Mesenchymal stem cell (in vitro differentiated cells and primary cell): ENCODE measurements at regions not wholly inside any gene's neighbourhood (a gene's known extent, or its start where the extent isn't known, plus 50 kb on each side); places are given as distances from the start of the nearest gene placed in this dataset.
A peak's percentile ranks its signal among the peaks of the same experiment; 100 is the strongest.

Source experiments
- DNase-seq: peaks from one replicate; pipeline ENCODE4 v3.0.0-alpha.2; 2013
- H2AFZ ChIP-seq: one replicate; pipeline ENCODE4 v1.6.1; 2013; ENCODE audit warnings: low read depth, mild to moderate bottlenecking, control low read depth, inconsistent platforms, low read length, moderate library complexity
- H2AK5ac ChIP-seq: 2 replicates; pipeline ENCODE4 v1.6.1; 2013; ENCODE audit warnings: low read length, moderate library complexity, mild to moderate bottlenecking, inconsistent platforms; ENCODE audit not compliant: severe bottlenecking
- H2BK120ac ChIP-seq: one replicate; pipeline ENCODE4 v1.6.1; 2013; ENCODE audit warnings: low read depth, mild to moderate bottlenecking, inconsistent platforms, low read length, moderate library complexity
- H2BK12ac ChIP-seq, 2 experiments: one replicate each; pipeline ENCODE4 v1.6.1; 2013; ENCODE audit warnings: inconsistent platforms in 2 of 2, low read length in 2 of 2, mild to moderate bottlenecking in 2 of 2, moderate library complexity in 2 of 2, control low read depth in 1 of 2
- H2BK15ac ChIP-seq: one replicate; pipeline ENCODE4 v1.6.1; 2013; ENCODE audit warnings: mild to moderate bottlenecking, low read depth, inconsistent platforms; ENCODE audit not compliant: poor library complexity, severe bottlenecking
- H2BK5ac ChIP-seq: 2 replicates; pipeline ENCODE4 v1.6.1; 2013; ENCODE audit warnings: low read depth, mild to moderate bottlenecking, low read length, control low read depth, inconsistent platforms; ENCODE audit not compliant: poor library complexity, severe bottlenecking
- H3K14ac ChIP-seq, 2 experiments: one replicate each; pipeline ENCODE4 v1.6.1; 2013; ENCODE audit warnings: inconsistent platforms in 2 of 2, low read length in 2 of 2, control low read depth in 1 of 2, mild to moderate bottlenecking in 1 of 2, moderate library complexity in 1 of 2
- H3K18ac ChIP-seq, 2 experiments: one replicate each; pipeline ENCODE4 v1.6.1; 2013; ENCODE audit warnings: inconsistent platforms in 2 of 2, low read length in 2 of 2, control low read depth in 1 of 2, low read depth in 1 of 2, mild to moderate bottlenecking in 1 of 2
- H3K23ac ChIP-seq, 2 experiments: one replicate each; pipeline ENCODE4 v1.6.1; 2013; ENCODE audit warnings: inconsistent platforms in 2 of 2, low read length in 2 of 2, mild to moderate bottlenecking in 2 of 2, moderate library complexity in 2 of 2, control low read depth in 1 of 2
- H3K27ac ChIP-seq: 2 replicates; pipeline ENCODE4 v1.5.1; 2013; ENCODE audit warnings: mild to moderate bottlenecking, moderate library complexity, low read length, control low read depth, inconsistent platforms; ENCODE audit not compliant: poor library complexity, severe bottlenecking
- H3K27me3 ChIP-seq, 2 experiments: 2 replicates each; pipeline versions ENCODE4 v1.6.1 to v1.7.0; 2013; ENCODE audit warnings: low read length in 2 of 2, mild to moderate bottlenecking in 2 of 2, moderate library complexity in 2 of 2, control low read depth in 1 of 2, inconsistent platforms in 1 of 2; ENCODE audit not compliant: control insufficient read depth in 1 of 2, insufficient read depth in 1 of 2
- H3K36me3 ChIP-seq, 2 experiments: 2 replicates each; pipeline versions ENCODE4 v1.6.1 to v1.7.0; 2013; ENCODE audit warnings: low read length in 2 of 2, control low read depth in 1 of 2, inconsistent platforms in 1 of 2, low read depth in 1 of 2, mild to moderate bottlenecking in 1 of 2; ENCODE audit not compliant: insufficient read depth in 2 of 2, control insufficient read depth in 1 of 2
- H3K4ac ChIP-seq, 2 experiments: one replicate each; pipeline ENCODE4 v1.6.1; 2013; ENCODE audit warnings: inconsistent platforms in 2 of 2, low read length in 2 of 2, mild to moderate bottlenecking in 2 of 2, moderate library complexity in 2 of 2, control low read depth in 1 of 2, low read depth in 1 of 2
- H3K4me1 ChIP-seq: 2 replicates; pipeline ENCODE4 v1.6.1; 2013; ENCODE audit warnings: low read depth, low read length, control low read depth; ENCODE audit not compliant: control insufficient read depth, insufficient read depth
- H3K4me2 ChIP-seq: 2 replicates; pipeline ENCODE4 v1.6.1; 2013; ENCODE audit warnings: low read length, mild to moderate bottlenecking, inconsistent platforms; ENCODE audit not compliant: poor library complexity, severe bottlenecking
- H3K4me3 ChIP-seq, 2 experiments: 2 replicates each; pipeline versions ENCODE4 v1.5.1 to v1.7.0; 2013; ENCODE audit warnings: low read length in 2 of 2, mild to moderate bottlenecking in 2 of 2, control low read depth in 1 of 2, low read depth in 1 of 2; ENCODE audit not compliant: insufficient read depth in 1 of 2
- H3K79me1 ChIP-seq: replicated peaks from 2 replicates; pipeline ENCODE4 v1.6.1; 2013; ENCODE audit warnings: mild to moderate bottlenecking, control low read depth, low read length, inconsistent platforms; ENCODE audit not compliant: poor library complexity, severe bottlenecking
- H3K9ac ChIP-seq: 2 replicates; pipeline ENCODE4 v1.7.0; 2013; ENCODE audit warnings: mild to moderate bottlenecking, low read length, moderate library complexity
- H3K9me3 ChIP-seq: 2 replicates; pipeline ENCODE4 v1.7.0; 2013; ENCODE audit warnings: mild to moderate bottlenecking, low read length; ENCODE audit not compliant: control insufficient read depth
- H4K8ac ChIP-seq: one replicate; pipeline ENCODE4 v1.6.1; 2013; ENCODE audit warnings: inconsistent platforms, mild to moderate bottlenecking, low read length, moderate library complexity
- H4K91ac ChIP-seq: one replicate; pipeline ENCODE4 v1.6.1; 2013; ENCODE audit warnings: mild to moderate bottlenecking, low read length, inconsistent platforms
- WGBS: methylation state at CpG from one replicate; pipeline ENCODE4 v1.1.7; 2013; ENCODE audit warnings: mixed read lengths; 5-methylcytosine and 5-hydroxymethylcytosine counted together

DNA sequence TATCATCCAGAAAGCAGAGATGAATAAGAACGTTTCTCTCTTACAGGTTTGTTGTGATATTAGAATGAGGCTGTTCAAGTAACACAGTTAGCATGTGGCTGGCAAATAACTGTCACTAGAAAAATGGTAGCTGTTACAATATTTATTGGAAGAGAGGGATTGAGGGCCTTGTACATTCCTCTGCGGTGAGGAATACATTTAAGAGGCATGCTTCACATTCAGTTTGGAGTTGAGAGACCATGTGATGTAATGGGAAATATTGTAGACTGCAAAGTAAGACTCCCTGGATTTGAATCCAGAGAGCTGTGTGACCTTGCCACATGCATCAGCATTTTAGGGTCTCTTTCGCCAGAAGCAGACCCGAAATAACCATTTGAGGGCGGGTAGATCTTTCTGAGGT, 104.8 kb upstream of the KIT start:
- peak; percentile 76 for DNase-seq
- H2BK120ac ChIP-seq: no peak overlapping the region
- H3K4ac ChIP-seq: no peak overlapping the region
- H3K18ac ChIP-seq: peak overlapping the region in 1 of 2 experiments; percentile 93
- H2BK5ac ChIP-seq: no peak overlapping the region
- 63% methylated on average over 5 of the region's 5 CpGs for WGBS
- no peak overlapping the region for H3K23ac ChIP-seq
- H4K91ac ChIP-seq: no peak overlapping the region
- no peak overlapping the region for H3K4me2 ChIP-seq
- no peak overlapping the region for H4K8ac ChIP-seq
- H3K14ac ChIP-seq: no peak overlapping the region
- H2AFZ ChIP-seq: no peak overlapping the region
- H3K79me1 ChIP-seq: no peaks in the 10 kb centered on the region
- H3K36me3 ChIP-seq: no peaks in the 10 kb centered on the region
- H2AK5ac ChIP-seq: no peak overlapping the region
- H3K27ac ChIP-seq: no peak overlapping the region
- H3K4me1 ChIP-seq: peaks cover 6% of the 10 kb centered on the region
- H3K9ac ChIP-seq: no peak overlapping the region
- no peak overlapping the region for H2BK15ac ChIP-seq
- no peak overlapping the region for H2BK12ac ChIP-seq
- H3K9me3 ChIP-seq: no peaks in the 10 kb centered on the region
- peaks cover 0 to 4% of the 10 kb centered on the region in 2 experiments for H3K27me3 ChIP-seq
- no peak overlapping the region for H3K4me3 ChIP-seq

GRCh38 chr4:54554339-54554990, 103.3 kb upstream of the KIT start:
- Histone ChIP-seq H3K14ac (no peak overlapping the region), H4K91ac (no peak overlapping the region), H2BK5ac (no peak overlapping the region), H3K27me3 (peaks cover 0 to 8% of the 10 kb centered on the region in 2 experiments), H2BK120ac (no peak overlapping the region), H2AK5ac (no peak overlapping the region), H3K4me2 (no peak overlapping the region), H2BK15ac (peak overlapping the region; percentile 30), H3K23ac (no peak overlapping the region), H3K9ac (no peak overlapping the region), H2BK12ac (peak overlapping the region in 1 of 2 experiments; percentile 37), H3K36me3 (no peaks in the 10 kb centered on the region), H3K4ac (no peak overlapping the region), H3K18ac (no peak overlapping the region), H2AFZ (no peak overlapping the region), H3K9me3 (no peaks in the 10 kb centered on the region), H3K4me1 (peaks cover 6% of the 10 kb centered on the region), H3K4me3 (no peak overlapping the region), H3K27ac (no peak overlapping the region), H4K8ac (no peak overlapping the region), H3K79me1 (no peaks in the 10 kb centered on the region)
- 88% methylated on average over 8 of the region's 9 CpGs for WGBS
- no peak for DNase-seq

DNA sequence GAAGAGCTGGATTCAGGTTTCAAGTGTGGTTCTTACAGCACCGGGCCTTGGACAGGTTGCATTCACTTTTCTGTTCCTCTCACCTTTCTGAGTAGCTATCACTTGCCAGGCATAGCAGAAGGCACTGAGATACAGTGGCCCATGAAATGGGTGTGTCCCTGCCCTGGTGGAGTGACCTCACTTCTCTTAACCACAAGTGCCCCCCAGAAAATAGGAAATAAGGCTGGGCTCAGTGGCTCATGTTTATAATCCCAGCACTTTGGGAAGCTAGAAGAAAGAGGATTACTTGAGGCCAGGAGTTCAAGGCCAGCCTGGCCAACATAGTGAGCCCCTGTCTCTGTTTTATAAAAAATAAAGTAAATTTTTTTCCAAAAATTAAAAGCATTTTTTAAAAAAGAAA, 101.7 kb upstream of the KIT start:
- no peak overlapping the region for H3K14ac ChIP-seq
- H3K4me3 ChIP-seq: no peak overlapping the region
- no peak overlapping the region for H3K4ac ChIP-seq
- H2AK5ac ChIP-seq: no peak overlapping the region
- H3K79me1 ChIP-seq: no peaks in the 10 kb centered on the region
- no peak overlapping the region for H2BK120ac ChIP-seq
- H2BK5ac ChIP-seq: no peak overlapping the region
- DNase-seq: no peak
- no peak overlapping the region for H3K23ac ChIP-seq
- no peak overlapping the region for H3K4me2 ChIP-seq
- no peak overlapping the region for H2BK15ac ChIP-seq
- H3K18ac ChIP-seq: no peak overlapping the region
- H3K9me3 ChIP-seq: no peaks in the 10 kb centered on the region
- H3K4me1 ChIP-seq: peaks cover 5% of the 10 kb centered on the region
- H2AFZ ChIP-seq: no peak overlapping the region
- H4K91ac ChIP-seq: no peak overlapping the region
- H2BK12ac ChIP-seq: no peak overlapping the region
- H3K27ac ChIP-seq: no peak overlapping the region
- H3K36me3 ChIP-seq: no peaks in the 10 kb centered on the region
- 100% methylated on average over 1 of the region's 1 CpG for WGBS
- peaks cover 0 to 6% of the 10 kb centered on the region in 2 experiments for H3K27me3 ChIP-seq
- H4K8ac ChIP-seq: no peak overlapping the region
- H3K9ac ChIP-seq: no peak overlapping the region

DNA sequence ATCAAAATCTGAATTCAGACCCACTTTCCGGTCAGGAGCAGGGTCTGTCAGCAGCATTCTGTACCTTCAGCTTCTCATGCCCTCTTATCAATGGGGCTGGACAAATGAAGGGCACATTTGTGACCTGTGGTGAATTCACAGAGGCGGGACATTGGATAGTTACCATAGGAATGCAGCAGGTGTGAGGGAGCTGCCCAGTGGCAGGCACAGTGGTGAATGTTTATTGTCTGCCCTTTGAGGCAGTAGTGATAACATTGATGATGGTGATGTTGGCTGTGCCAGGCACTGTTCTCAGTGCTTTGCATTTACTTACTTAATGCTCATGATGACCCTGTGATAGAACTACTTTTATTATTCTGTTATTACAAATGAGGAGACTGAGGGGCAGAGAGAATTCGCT, 101.2 kb upstream of the KIT start:
- no peaks in the 10 kb centered on the region for H3K36me3 ChIP-seq
- no peak overlapping the region for H3K4me2 ChIP-seq
- H3K14ac ChIP-seq: no peak overlapping the region
- no peak overlapping the region for H2AFZ ChIP-seq
- peaks cover 0 to 6% of the 10 kb centered on the region in 2 experiments for H3K27me3 ChIP-seq
- H2BK12ac ChIP-seq: no peak overlapping the region
- H2AK5ac ChIP-seq: peak overlapping the region; percentile 49
- no peak overlapping the region for H4K8ac ChIP-seq
- no peak overlapping the region for H3K18ac ChIP-seq
- H3K23ac ChIP-seq: no peak overlapping the region
- DNase-seq: no peak
- H3K4me3 ChIP-seq: no peak overlapping the region
- peaks cover 5% of the 10 kb centered on the region for H3K4me1 ChIP-seq
- H3K27ac ChIP-seq: no peak overlapping the region
- WGBS: 97% methylated on average over 3 of the region's 3 CpGs
- peak overlapping the region; percentile 57 for H4K91ac ChIP-seq
- H2BK15ac ChIP-seq: no peak overlapping the region
- H3K9ac ChIP-seq: no peak overlapping the region
- H3K79me1 ChIP-seq: no peaks in the 10 kb centered on the region
- H2BK120ac ChIP-seq: no peak overlapping the region
- H2BK5ac ChIP-seq: no peak overlapping the region
- no peaks in the 10 kb centered on the region for H3K9me3 ChIP-seq
- H3K4ac ChIP-seq: no peak overlapping the region
